ENCODE measurements at regions not wholly inside any gene's neighbourhood (a gene's known extent, or its start where the extent isn't known, plus 50 kb on each side); places are given as distances from the start of the nearest gene placed in this dataset.

GRCh38 chr20:21628800-21629199, 76.7 kb upstream of the PAX1 start:
- Histone ChIP-seq H3K9me3 (no peaks in the 10 kb centered on the region), H3K4me3 (no peak overlapping the region), H3K27me3 (peaks cover 9% of the 10 kb centered on the region), H3K36me3 (no peaks in the 10 kb centered on the region), H3K4me1 (no peaks in the 10 kb centered on the region), H3K27ac (no peak overlapping the region)
- TF ChIP-seq CTCF (IDR thresholded peaks at IDR 0.05) = no peak
- ATAC-seq (no peak), DNase-seq (no peak)
- intact Hi-C loops (cut with DNase I) = no loop called here

GRCh38 chr20:21623781-21624094, 81.7 kb upstream of the PAX1 start:
- no peaks in the 10 kb centered on the region for H3K9me3 ChIP-seq
- no peaks in the 10 kb centered on the region for H3K4me1 ChIP-seq
- H3K27ac ChIP-seq = no peak overlapping the region
- H3K36me3 ChIP-seq = no peaks in the 10 kb centered on the region
- no peak for DNase-seq
- TF ChIP-seq CTCF (IDR thresholded peaks at IDR 0.05) = no peak
- H3K27me3 ChIP-seq = peaks cover 9% of the 10 kb centered on the region
- ATAC-seq = no peak
- no peak overlapping the region for H3K4me3 ChIP-seq
- intact Hi-C loops (cut with DNase I) = no loop called here

GRCh38 chr20:21623074-21623780, 82.2 kb upstream of the PAX1 start:
- Histone ChIP-seq H3K27ac (no peak overlapping the region), H3K4me1 (no peaks in the 10 kb centered on the region), H3K9me3 (no peaks in the 10 kb centered on the region), H3K27me3 (peaks cover 9% of the 10 kb centered on the region), H3K4me3 (no peak overlapping the region), H3K36me3 (no peaks in the 10 kb centered on the region)
- DNase-seq (no peak), ATAC-seq (no peak)
- intact Hi-C loops (cut with DNase I) = no loop called here
- TF ChIP-seq CTCF (IDR thresholded peaks at IDR 0.05) = no peak

GRCh38 chr20:21622097-21622857, 83.2 kb upstream of the PAX1 start:
- intact Hi-C loops (cut with DNase I) = no loop called here
- H3K27me3 ChIP-seq = peaks cover 3% of the 10 kb centered on the region
- H3K4me1 ChIP-seq = no peaks in the 10 kb centered on the region
- ATAC-seq (no peak), DNase-seq (no peak)
- H3K9me3 ChIP-seq = no peaks in the 10 kb centered on the region
- no peak overlapping the region for H3K27ac ChIP-seq
- no peaks in the 10 kb centered on the region for H3K36me3 ChIP-seq
- no peak overlapping the region for H3K4me3 ChIP-seq
- TF ChIP-seq CTCF (IDR thresholded peaks at IDR 0.05) = no peak

- TF ChIP-seq CTCF (IDR thresholded peaks at IDR 0.05) = no peak
- intact Hi-C loops (cut with DNase I) = no loop called here
These were observed 86.6 kb upstream of the PAX1 start for GRCh38 chr20:21618759-21619416.

More at GRCh38 chr20:21618759-21619416, 86.6 kb upstream of the PAX1 start:
- ATAC-seq (no peak), DNase-seq (no peak)
- H3K4me3 ChIP-seq = no peak overlapping the region
- H3K4me1 ChIP-seq = no peaks in the 10 kb centered on the region
- no peaks in the 10 kb centered on the region for H3K36me3 ChIP-seq
- no peak overlapping the region for H3K27ac ChIP-seq
- H3K27me3 ChIP-seq = peaks cover 7% of the 10 kb centered on the region
- H3K9me3 ChIP-seq = no peaks in the 10 kb centered on the region
